ENCODE measurements at regions not wholly inside any gene's neighbourhood (a gene's known extent, or its start where the extent isn't known, plus 50 kb on each side); places are given as distances from the start of the nearest gene placed in this dataset.

- DNase-seq (ENCODE audit: extremely low spot score), result no peak
- no peak for TF ChIP-seq CTCF (IDR thresholded peaks at IDR 0.05; ENCODE audit: control extremely low read depth, extremely low read depth, low read depth, missing control alignments)
- CTCF ChIA-PET, result no interaction called here
- POLR2A ChIA-PET, result no interaction called here
Measured at GRCh38 chr4:24236532-24236931, 346.7 kb upstream of the PPARGC1A start.

- DNase-seq (ENCODE audit: extremely low spot score), result no peak
- ChIA-PET CTCF (no interaction called here), POLR2A (no interaction called here)
- TF ChIP-seq CTCF (IDR thresholded peaks at IDR 0.05; ENCODE audit: control extremely low read depth, extremely low read depth, low read depth, missing control alignments), result no peak
Measured at GRCh38 chr4:24236120-24236519, 346.3 kb upstream of the PPARGC1A start.

- DNase-seq (ENCODE audit: extremely low spot score), result no peak
- no peak for TF ChIP-seq CTCF (IDR thresholded peaks at IDR 0.05; ENCODE audit: control extremely low read depth, extremely low read depth, low read depth, missing control alignments)
- CTCF ChIA-PET, result no interaction called here
- POLR2A ChIA-PET, result no interaction called here
Measured at GRCh38 chr4:24235618-24236017, 345.8 kb upstream of the PPARGC1A start.

GRCh38 chr4:24234288-24234848 lies 344.5 kb upstream of the PPARGC1A start:
- DNase-seq (ENCODE audit: extremely low spot score), result no peak
- ChIA-PET CTCF (interaction anchor here (1.4 kb wide), 1 partner anchor 11 kb away, joined by 3 read pairs; no protein-coding TSS in a partner anchor), POLR2A (no interaction called here)
- no peak for TF ChIP-seq CTCF (IDR thresholded peaks at IDR 0.05; ENCODE audit: control extremely low read depth, extremely low read depth, low read depth, missing control alignments)

GRCh38 chr4:24230955-24231354 lies 341.1 kb upstream of the PPARGC1A start:
- POLR2A ChIA-PET, result no interaction called here
- no peak for TF ChIP-seq CTCF (IDR thresholded peaks at IDR 0.05; ENCODE audit: control extremely low read depth, extremely low read depth, low read depth, missing control alignments)
- CTCF ChIA-PET, result no interaction called here
- DNase-seq (ENCODE audit: extremely low spot score), result no peak

- TF ChIP-seq CTCF (IDR thresholded peaks at IDR 0.05; ENCODE audit: control extremely low read depth, extremely low read depth, low read depth, missing control alignments), result no peak
- ChIA-PET POLR2A (no interaction called here), CTCF (no interaction called here)
- DNase-seq (ENCODE audit: extremely low spot score), result no peak
Measured at GRCh38 chr4:24229978-24230377, 340.1 kb upstream of the PPARGC1A start.

GRCh38 chr4:24228692-24229091 lies 338.8 kb upstream of the PPARGC1A start:
- no peak for TF ChIP-seq CTCF (IDR thresholded peaks at IDR 0.05; ENCODE audit: control extremely low read depth, extremely low read depth, low read depth, missing control alignments)
- POLR2A ChIA-PET, result no interaction called here
- DNase-seq (ENCODE audit: extremely low spot score), result no peak
- CTCF ChIA-PET, result interaction anchor here (1.4 kb wide), 1 partner anchor 9 kb away, joined by 3 read pairs; no protein-coding TSS in a partner anchor
